ENCODE measurements at regions not wholly inside any gene's neighbourhood (a gene's known extent, or its start where the extent isn't known, plus 50 kb on each side); places are given as distances from the start of the nearest gene placed in this dataset.

- TF ChIP-seq CTCF (IDR thresholded peaks at IDR 0.05) = no peak
- Mint-ChIP-seq H3K4me1 (ENCODE audit: low read depth) (peaks cover 6% of the 10 kb centered on the region), H3K27ac (ENCODE audit: unreplicated experiment) (no peak overlapping the region), H3K27me3 (ENCODE audit: low read depth) (no peaks in the 10 kb centered on the region), H3K36me3 (ENCODE audit: low read depth) (no peaks in the 10 kb centered on the region), H3K4me3 (ENCODE audit: unreplicated experiment) (no peak overlapping the region), H3K9me3 (ENCODE audit: low read depth) (no peaks in the 10 kb centered on the region)
- DNase-seq (ENCODE audit: low spot score) = no peak
Measured at GRCh38 chr18:56322406-56322805, 316.0 kb downstream of the TXNL1 start.

- no peak overlapping the region for H3K27ac Mint-ChIP-seq (ENCODE audit: unreplicated experiment)
- DNase-seq (ENCODE audit: low spot score) = no peak
- no peak for TF ChIP-seq CTCF (IDR thresholded peaks at IDR 0.05)
- H3K9me3 Mint-ChIP-seq (ENCODE audit: low read depth) = no peaks in the 10 kb centered on the region
- no peaks in the 10 kb centered on the region for H3K36me3 Mint-ChIP-seq (ENCODE audit: low read depth)
- H3K27me3 Mint-ChIP-seq (ENCODE audit: low read depth) = no peaks in the 10 kb centered on the region
- no peaks in the 10 kb centered on the region for H3K4me1 Mint-ChIP-seq (ENCODE audit: low read depth)
- H3K4me3 Mint-ChIP-seq (ENCODE audit: unreplicated experiment) = no peak overlapping the region
Measured at GRCh38 chr18:56321470-56321869, 316.9 kb downstream of the TXNL1 start.

- no peaks in the 10 kb centered on the region for H3K36me3 Mint-ChIP-seq (ENCODE audit: low read depth)
- DNase-seq (ENCODE audit: low spot score) = no peak
- no peak overlapping the region for H3K4me3 Mint-ChIP-seq (ENCODE audit: unreplicated experiment)
- no peak for TF ChIP-seq CTCF (IDR thresholded peaks at IDR 0.05)
- no peak overlapping the region for H3K27ac Mint-ChIP-seq (ENCODE audit: unreplicated experiment)
- H3K4me1 Mint-ChIP-seq (ENCODE audit: low read depth) = peaks cover 8% of the 10 kb centered on the region
- no peaks in the 10 kb centered on the region for H3K9me3 Mint-ChIP-seq (ENCODE audit: low read depth)
- no peaks in the 10 kb centered on the region for H3K27me3 Mint-ChIP-seq (ENCODE audit: low read depth)
Measured at GRCh38 chr18:56319953-56320352, 318.4 kb downstream of the TXNL1 start.

GRCh38 chr18:56316727-56317126, 321.7 kb downstream of the TXNL1 start:
- no peaks in the 10 kb centered on the region for H3K27me3 Mint-ChIP-seq (ENCODE audit: low read depth)
- no peak overlapping the region for H3K4me3 Mint-ChIP-seq (ENCODE audit: unreplicated experiment)
- no peaks in the 10 kb centered on the region for H3K36me3 Mint-ChIP-seq (ENCODE audit: low read depth)
- DNase-seq (ENCODE audit: low spot score) = no peak
- no peaks in the 10 kb centered on the region for H3K9me3 Mint-ChIP-seq (ENCODE audit: low read depth)
- TF ChIP-seq CTCF (IDR thresholded peaks at IDR 0.05) = no peak
- H3K27ac Mint-ChIP-seq (ENCODE audit: unreplicated experiment) = no peak overlapping the region
- H3K4me1 Mint-ChIP-seq (ENCODE audit: low read depth) = peaks cover 8% of the 10 kb centered on the region

GRCh38 chr18:56315363-56315762, 323.0 kb downstream of the TXNL1 start:
- H3K27ac Mint-ChIP-seq (ENCODE audit: unreplicated experiment) = no peak overlapping the region
- H3K36me3 Mint-ChIP-seq (ENCODE audit: low read depth) = no peaks in the 10 kb centered on the region
- no peak overlapping the region for H3K4me3 Mint-ChIP-seq (ENCODE audit: unreplicated experiment)
- no peaks in the 10 kb centered on the region for H3K27me3 Mint-ChIP-seq (ENCODE audit: low read depth)
- TF ChIP-seq CTCF (IDR thresholded peaks at IDR 0.05) = no peak
- no peak for DNase-seq (ENCODE audit: low spot score)
- H3K9me3 Mint-ChIP-seq (ENCODE audit: low read depth) = no peaks in the 10 kb centered on the region
- peaks cover 8% of the 10 kb centered on the region for H3K4me1 Mint-ChIP-seq (ENCODE audit: low read depth)
